Stomach (tissue), 8 donors: ENCODE measurements at regions not wholly inside any gene's neighbourhood (a gene's known extent, or its start where the extent isn't known, plus 50 kb on each side); places are given as distances from the start of the nearest gene placed in this dataset.

Experiments
- DNase-seq, 2 donors: peaks; one replicate each; pipeline versions ENCODE4 v3.0.0 to v3.0.0-alpha.2; 2013 to 2019
- H3K27ac ChIP-seq, 5 donors: fragments of 200-600 bp in 4 of 5; sonication (generic) in 4 of 5; one replicate each; pipeline ENCODE4 v1.5.1; 2013 to 2019; ENCODE audit warnings: mild to moderate bottlenecking in 1 of 5, moderate library complexity in 1 of 5
- H3K27me3 ChIP-seq, 3 donors: fragments of 200-600 bp; sonication (generic); one replicate each; pipeline ENCODE4 v1.5.1; 2017 to 2019; ENCODE audit warnings: mixed run types in 1 of 3
- H3K36me3 ChIP-seq, 4 donors: fragments of 200-600 bp; sonication (generic); 1 replicate in 3 of 4; 2 replicates in 1 of 4; pipeline ENCODE4 v1.5.1; 2016 to 2019
- H3K4me1 ChIP-seq, 4 donors: fragments of 200-600 bp; sonication (generic); one replicate each; pipeline ENCODE4 v1.5.1; 2016 to 2019
- H3K4me3 ChIP-seq, 4 donors: fragments of 200-600 bp; sonication (generic) in 3 of 4; one replicate each; pipeline ENCODE4 v1.5.1; 2016 to 2019; ENCODE audit warnings: mild to moderate bottlenecking in 1 of 4
- H3K9me3 ChIP-seq, 4 donors: fragments of 200-600 bp; sonication (generic); one replicate each; pipeline ENCODE4 v1.5.1; 2016 to 2019
- CTCF ChIP-seq, 7 experiments: fragments of 450-650 bp in 4 of 7; fragments of 200-600 bp in 3 of 7; sonication (generic) in 3 of 7; IDR thresholded peaks; one replicate each; pipeline ENCODE4 v1.5.1; 2016 to 2019; ENCODE audit warnings: antibody characterized with exemption in 7 of 7, control low read depth in 2 of 7, mild to moderate bottlenecking in 1 of 7
- EP300 ChIP-seq: sonication (generic); formaldehyde crosslinking; IDR thresholded peaks from one replicate; pipeline ENCODE4 v1.6.1; 2017; ENCODE audit warnings: antibody characterized with exemption
- POLR2A ChIP-seq, 4 donors: fragments of 450-650 bp; IDR thresholded peaks; one replicate each; pipeline ENCODE4 v1.6.1; 2016; ENCODE audit warnings: antibody characterized with exemption in 4 of 4, control low read depth in 2 of 4, mild to moderate bottlenecking in 1 of 4, moderate library complexity in 1 of 4
- POLR2AphosphoS5 ChIP-seq, 3 donors: sonication (generic); formaldehyde crosslinking; IDR thresholded peaks; one replicate each; pipeline ENCODE4 v1.6.1; 2016; ENCODE audit warnings: antibody characterized with exemption in 3 of 3
- WGBS, 5 donors: extraction: QIAGEN DNeasy Blood & Tissue Kit in 3 of 5; methylation state at CpG; one replicate each; pipeline versions ENCODE4 v1.1.5 to v1.1.7; 2013 to 2018; 5-methylcytosine and 5-hydroxymethylcytosine counted together
- intact Hi-C: fragments of 100-400 bp; cut with DNase I; formaldehyde crosslinking; loops from one replicate; pipeline ENCODE4 v1.15.1; 2023; ENCODE audit warnings: low total_unique reads
- donor health status: healthy with polysubstance abuse.
- donor health status: Bipolar disorder and iron deficiency.
- donor health status: healthy.

DNA sequence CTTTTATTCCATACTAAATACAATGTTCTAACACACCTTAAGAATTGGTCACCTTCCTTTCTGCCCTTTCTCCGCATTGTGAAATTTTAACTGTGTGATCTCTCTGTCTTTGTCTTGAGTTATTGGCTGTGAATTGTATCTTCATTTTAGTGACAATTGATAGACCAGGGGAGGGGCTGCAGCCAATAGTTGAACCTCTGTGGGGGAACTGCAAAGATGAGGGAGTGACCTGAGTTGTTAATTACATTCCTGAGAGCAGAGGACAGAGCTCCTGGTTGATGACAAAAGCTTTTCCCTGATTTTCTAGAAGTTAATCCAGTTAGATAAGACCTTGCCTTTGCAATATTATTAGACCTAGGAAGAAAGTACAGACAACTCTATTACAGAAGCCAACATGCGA is 1535.7 kb downstream of the BRINP3 start:
- 67 to 86% (median 73%) methylated on average over 2 of the region's 2 CpGs for WGBS, 5 donors
- no peaks in the 10 kb centered on the region for H3K27me3 ChIP-seq
- no peaks in the 10 kb centered on the region for H3K4me1 ChIP-seq
- no peak overlapping the region for H3K4me3 ChIP-seq
- no peaks in the 10 kb centered on the region for H3K9me3 ChIP-seq
- no peak for DNase-seq
- no peaks in the 10 kb centered on the region for H3K36me3 ChIP-seq
- intact Hi-C loops = no loop called here
- H3K27ac ChIP-seq = no peak overlapping the region
- TF ChIP-seq CTCF (IDR thresholded peaks at IDR 0.05) (no peak), EP300 (no peak), POLR2AphosphoS5 (IDR thresholded peaks at IDR 0.05) (no peak), POLR2A (IDR thresholded peaks at IDR 0.05) (no peak)

GRCh38 chr1:188949701-188950100 is 1528.0 kb downstream of the BRINP3 start:
- Histone ChIP-seq H3K9me3 (peaks cover 0 to 10% (median 0%) of the 10 kb centered on the region in 4 donors), H3K27me3 (no peaks in the 10 kb centered on the region), H3K4me3 (no peak overlapping the region), H3K4me1 (no peaks in the 10 kb centered on the region), H3K36me3 (no peaks in the 10 kb centered on the region), H3K27ac (no peak overlapping the region)
- no peak for DNase-seq
- TF ChIP-seq POLR2AphosphoS5 (IDR thresholded peaks at IDR 0.05) (no peak), POLR2A (IDR thresholded peaks at IDR 0.05) (no peak), CTCF (IDR thresholded peaks at IDR 0.05) (no peak), EP300 (no peak)
- intact Hi-C loops = no loop called here

GRCh38 chr1:188958461-188959115 is 1519.1 kb downstream of the BRINP3 start:
- Histone ChIP-seq H3K27ac (no peak overlapping the region), H3K4me3 (no peak overlapping the region), H3K4me1 (no peaks in the 10 kb centered on the region), H3K36me3 (no peaks in the 10 kb centered on the region), H3K9me3 (peaks cover 0 to 15% (median 0%) of the 10 kb centered on the region in 4 donors), H3K27me3 (no peaks in the 10 kb centered on the region)
- intact Hi-C loops = no loop called here
- no peak for DNase-seq
- WGBS, 5 donors = 33 to 41% (median 39%) methylated on average over 3 of the region's 3 CpGs
- TF ChIP-seq EP300 = no peak
- no peak for TF ChIP-seq POLR2AphosphoS5 (IDR thresholded peaks at IDR 0.05)
- TF ChIP-seq CTCF (IDR thresholded peaks at IDR 0.05) = no peak
- no peak for TF ChIP-seq POLR2A (IDR thresholded peaks at IDR 0.05)

GRCh38 chr1:188986745-188987417 is 1490.8 kb downstream of the BRINP3 start:
- no peak for DNase-seq
- Histone ChIP-seq H3K4me1 (no peaks in the 10 kb centered on the region), H3K9me3 (peaks cover 0 to 13% (median 3%) of the 10 kb centered on the region in 4 donors), H3K27me3 (no peaks in the 10 kb centered on the region), H3K4me3 (no peak overlapping the region), H3K27ac (no peak overlapping the region), H3K36me3 (no peaks in the 10 kb centered on the region)
- intact Hi-C loops = no loop called here
- no peak for TF ChIP-seq CTCF (IDR thresholded peaks at IDR 0.05)
- TF ChIP-seq POLR2AphosphoS5 (IDR thresholded peaks at IDR 0.05) = no peak
- TF ChIP-seq POLR2A (IDR thresholded peaks at IDR 0.05) = no peak
- no peak for TF ChIP-seq EP300
- WGBS, 5 donors = 51 to 66% (median 63%) methylated on average over 9 of the region's 9 CpGs
